ENCODE measurements at regions not wholly inside any gene's neighbourhood (a gene's known extent, or its start where the extent isn't known, plus 50 kb on each side); places are given as distances from the start of the nearest gene placed in this dataset.

- Histone ChIP-seq H2AFZ (ENCODE audit: low read depth, low read length, severe bottlenecking) (no peak overlapping the region), H3K36me3 (ENCODE audit: low read length) (no peaks in the 10 kb centered on the region), H3K4me2 (ENCODE audit: low read depth, low read length, poor library complexity, severe bottlenecking) (no peak overlapping the region), H3K27me3 (ENCODE audit: low read length) (no peaks in the 10 kb centered on the region), H4K20me1 (ENCODE audit: low read depth, low read length) (no peaks in the 10 kb centered on the region), H3K9me2 (replicated peaks; ENCODE audit: insufficient read depth, low read length) (no peaks in the 10 kb centered on the region), H3K27ac (ENCODE audit: low read depth, low read length) (no peak overlapping the region), H3F3A (ENCODE audit: insufficient read depth) (no peaks in the 10 kb centered on the region), H3K4me3 (ENCODE audit: insufficient read depth, low read length, poor library complexity, severe bottlenecking) (no peak overlapping the region), H3K9ac (ENCODE audit: low read length) (no peak overlapping the region), H3K9me3 (ENCODE audit: insufficient read depth, low read length) (no peaks in the 10 kb centered on the region), H3K79me2 (ENCODE audit: insufficient read depth, low read length) (no peaks in the 10 kb centered on the region)
- TF ChIP-seq, protein P1, sequence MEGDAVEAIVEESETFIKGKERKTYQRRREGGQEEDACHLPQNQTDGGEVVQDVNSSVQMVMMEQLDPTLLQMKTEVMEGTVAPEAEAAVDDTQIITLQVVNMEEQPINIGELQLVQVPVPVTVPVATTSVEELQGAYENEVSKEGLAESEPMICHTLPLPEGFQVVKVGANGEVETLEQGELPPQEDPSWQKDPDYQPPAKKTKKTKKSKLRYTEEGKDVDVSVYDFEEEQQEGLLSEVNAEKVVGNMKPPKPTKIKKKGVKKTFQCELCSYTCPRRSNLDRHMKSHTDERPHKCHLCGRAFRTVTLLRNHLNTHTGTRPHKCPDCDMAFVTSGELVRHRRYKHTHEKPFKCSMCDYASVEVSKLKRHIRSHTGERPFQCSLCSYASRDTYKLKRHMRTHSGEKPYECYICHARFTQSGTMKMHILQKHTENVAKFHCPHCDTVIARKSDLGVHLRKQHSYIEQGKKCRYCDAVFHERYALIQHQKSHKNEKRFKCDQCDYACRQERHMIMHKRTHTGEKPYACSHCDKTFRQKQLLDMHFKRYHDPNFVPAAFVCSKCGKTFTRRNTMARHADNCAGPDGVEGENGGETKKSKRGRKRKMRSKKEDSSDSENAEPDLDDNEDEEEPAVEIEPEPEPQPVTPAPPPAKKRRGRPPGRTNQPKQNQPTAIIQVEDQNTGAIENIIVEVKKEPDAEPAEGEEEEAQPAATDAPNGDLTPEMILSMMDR (IDR thresholded peaks at IDR 0.05; ENCODE audit: insufficient read depth, low read length, poor library complexity, severe bottlenecking): no peak
- TF ChIP-seq EZH2phosphoT487 (conservative IDR thresholded peaks at IDR 0.05; ENCODE audit: low read length): no peak
Observed at GRCh38 chr5:162929104-162929503, 508.3 kb upstream of the CCNG1 start.

DNA sequence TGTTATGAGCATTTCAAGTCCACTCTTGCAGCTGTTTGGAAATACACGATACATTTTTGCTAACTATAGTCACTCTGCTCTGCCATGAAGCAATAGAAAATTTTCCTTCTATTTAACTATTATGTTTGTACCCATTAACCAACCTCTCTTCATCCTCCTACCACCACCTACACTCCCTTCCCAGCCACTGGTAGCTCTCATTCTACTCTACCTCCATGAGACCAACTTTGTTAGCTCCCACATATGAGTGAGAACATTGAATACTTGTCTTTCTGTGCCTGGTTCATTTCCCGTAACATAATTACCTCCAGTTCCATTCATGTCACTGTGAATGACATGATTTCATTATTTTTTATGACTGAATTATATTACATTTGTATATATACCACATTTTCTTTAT lies 505.9 kb upstream of the CCNG1 start:
- no peaks in the 10 kb centered on the region for H3K36me3 ChIP-seq (ENCODE audit: low read length)
- no peaks in the 10 kb centered on the region for H3K9me3 ChIP-seq (ENCODE audit: insufficient read depth, low read length)
- no peaks in the 10 kb centered on the region for H3F3A ChIP-seq (ENCODE audit: insufficient read depth)

GRCh38 chr5:162939991-162940390 lies 497.4 kb upstream of the CCNG1 start:
- TF ChIP-seq, protein P1 (IDR thresholded peaks at IDR 0.05; ENCODE audit: insufficient read depth, low read length, poor library complexity, severe bottlenecking): no peak
- no peak for TF ChIP-seq EZH2phosphoT487 (conservative IDR thresholded peaks at IDR 0.05; ENCODE audit: low read length)
- H3K9me2 ChIP-seq (replicated peaks; ENCODE audit: insufficient read depth, low read length): no peaks in the 10 kb centered on the region
- no peaks in the 10 kb centered on the region for H3K36me3 ChIP-seq (ENCODE audit: low read length)
- H4K20me1 ChIP-seq (ENCODE audit: low read depth, low read length): no peaks in the 10 kb centered on the region
- H3K4me2 ChIP-seq (ENCODE audit: low read depth, low read length, poor library complexity, severe bottlenecking): no peak overlapping the region
- H3K9ac ChIP-seq (ENCODE audit: low read length): no peak overlapping the region
- H3F3A ChIP-seq (ENCODE audit: insufficient read depth): no peaks in the 10 kb centered on the region
- H3K4me3 ChIP-seq (ENCODE audit: insufficient read depth, low read length, poor library complexity, severe bottlenecking): no peak overlapping the region
- H3K27me3 ChIP-seq (ENCODE audit: low read length): no peaks in the 10 kb centered on the region
- H2AFZ ChIP-seq (ENCODE audit: low read depth, low read length, severe bottlenecking): no peak overlapping the region
- no peak overlapping the region for H3K27ac ChIP-seq (ENCODE audit: low read depth, low read length)
- H3K9me3 ChIP-seq (ENCODE audit: insufficient read depth, low read length): no peaks in the 10 kb centered on the region
- H3K79me2 ChIP-seq (ENCODE audit: insufficient read depth, low read length): no peaks in the 10 kb centered on the region

More for the DNA sequence above, 505.9 kb upstream of the CCNG1 start:
- H3K9me2 ChIP-seq (replicated peaks; ENCODE audit: insufficient read depth, low read length): no peaks in the 10 kb centered on the region
- H3K27me3 ChIP-seq (ENCODE audit: low read length): no peaks in the 10 kb centered on the region
- H2AFZ ChIP-seq (ENCODE audit: low read depth, low read length, severe bottlenecking): no peak overlapping the region
- no peaks in the 10 kb centered on the region for H4K20me1 ChIP-seq (ENCODE audit: low read depth, low read length)
- H3K4me2 ChIP-seq (ENCODE audit: low read depth, low read length, poor library complexity, severe bottlenecking): no peak overlapping the region
- H3K79me2 ChIP-seq (ENCODE audit: insufficient read depth, low read length): no peaks in the 10 kb centered on the region
- H3K9ac ChIP-seq (ENCODE audit: low read length): no peak overlapping the region
- no peak overlapping the region for H3K4me3 ChIP-seq (ENCODE audit: insufficient read depth, low read length, poor library complexity, severe bottlenecking)
- H3K27ac ChIP-seq (ENCODE audit: low read depth, low read length): no peak overlapping the region
- no peak for TF ChIP-seq EZH2phosphoT487 (conservative IDR thresholded peaks at IDR 0.05; ENCODE audit: low read length)
- TF ChIP-seq, protein P1 (IDR thresholded peaks at IDR 0.05; ENCODE audit: insufficient read depth, low read length, poor library complexity, severe bottlenecking): no peak

All from SU-DHL-6 (cell line).